ENCODE measurements at regions not wholly inside any gene's neighbourhood (a gene's known extent, or its start where the extent isn't known, plus 50 kb on each side); places are given as distances from the start of the nearest gene placed in this dataset.
"Not testable (repeated sequence)": the region's sequence is repeated elsewhere in the genome, so short reads cannot be mapped to it uniquely, and the experiment has no call there.

DNA sequence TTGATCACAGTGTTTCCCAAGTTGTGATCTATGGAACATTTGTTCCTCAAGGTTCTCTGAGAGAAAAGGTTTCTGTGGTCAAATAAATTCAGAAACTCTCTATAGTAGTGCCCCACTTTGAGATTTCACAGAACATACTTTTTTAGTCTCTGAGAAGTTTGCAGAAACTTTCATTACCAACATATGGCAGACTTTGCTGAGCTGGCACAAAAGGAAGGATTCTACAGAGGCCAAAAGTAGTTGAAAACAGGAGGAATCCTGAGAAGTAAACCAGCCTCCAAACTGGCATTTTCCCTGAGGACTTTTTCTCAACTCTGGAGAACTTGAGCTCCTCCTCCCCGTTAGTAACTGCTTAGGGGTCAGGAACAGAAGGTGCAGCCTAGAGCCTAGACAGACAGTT, 117.8 kb upstream of the ESX1 start:
- POLR2A ChIA-PET (ENCODE audit: low non-redundant PET), result no interaction called here
- CTCF ChIA-PET, result no interaction called here

GRCh38 chrX:104370089-104370488, 115.4 kb upstream of the ESX1 start:
- BruUV-seq (replicated peaks), result no TSS peak
- intact Hi-C loops (cut with micrococcal nuclease; ENCODE audit: unreplicated experiment), result no loop called here
- TF ChIP-seq CTCF (conservative IDR thresholded peaks at IDR 0.05; ENCODE audit: low read depth, low read length) (no peak), EZH2 (IDR thresholded peaks at IDR 0.05; ENCODE audit: borderline replicate concordance, low read depth, low read length, poor library complexity, severe bottlenecking) (no peak)
- no peak overlapping the region for H3K4me3 ChIP-seq (ENCODE audit: low read depth, low read length, poor library complexity, severe bottlenecking)
- no peaks in the 10 kb centered on the region for H3K36me3 ChIP-seq (ENCODE audit: insufficient read depth, low read length, poor library complexity, severe bottlenecking)
- no peaks in the 10 kb centered on the region for H3K9me3 ChIP-seq (ENCODE audit: low read depth, low read length, poor library complexity, severe bottlenecking)
- POLR2A ChIA-PET (ENCODE audit: low non-redundant PET), result no interaction called here
- CTCF ChIA-PET, result no interaction called here
- no peak overlapping the region for H3K27ac ChIP-seq (ENCODE audit: low read depth, low read length, poor library complexity, severe bottlenecking)
- DNase-seq (ENCODE audit: low spot score), result peak; percentile 2
- H3K27me3 ChIP-seq (replicated peaks; ENCODE audit: insufficient read depth, low read depth, low read length, poor library complexity), result peaks cover 8% of the 10 kb centered on the region
- no peaks in the 10 kb centered on the region for H3K4me1 ChIP-seq (ENCODE audit: insufficient read depth, low read length, poor library complexity, severe bottlenecking)

More for the DNA sequence above, 117.8 kb upstream of the ESX1 start:
- TF ChIP-seq CTCF (conservative IDR thresholded peaks at IDR 0.05; ENCODE audit: low read depth, low read length) (no peak), EZH2 (IDR thresholded peaks at IDR 0.05; ENCODE audit: borderline replicate concordance, low read depth, low read length, poor library complexity, severe bottlenecking) (no peak)
- H3K27ac ChIP-seq (ENCODE audit: low read depth, low read length, poor library complexity, severe bottlenecking), result no peak overlapping the region
- no peak for DNase-seq (ENCODE audit: low spot score)
- H3K36me3 ChIP-seq (ENCODE audit: insufficient read depth, low read length, poor library complexity, severe bottlenecking), result no peaks in the 10 kb centered on the region
- no TSS peak for BruUV-seq (replicated peaks)
- H3K27me3 ChIP-seq (replicated peaks; ENCODE audit: insufficient read depth, low read depth, low read length, poor library complexity), result peaks cover 11% of the 10 kb centered on the region
- no peaks in the 10 kb centered on the region for H3K9me3 ChIP-seq (ENCODE audit: low read depth, low read length, poor library complexity, severe bottlenecking)
- no peak overlapping the region for H3K4me3 ChIP-seq (ENCODE audit: low read depth, low read length, poor library complexity, severe bottlenecking)
- intact Hi-C loops (cut with micrococcal nuclease; ENCODE audit: unreplicated experiment), result no loop called here
- no peaks in the 10 kb centered on the region for H3K4me1 ChIP-seq (ENCODE audit: insufficient read depth, low read length, poor library complexity, severe bottlenecking)

- DNase-seq (ENCODE audit: low spot score); H3K27me3 ChIP-seq (replicated peaks; ENCODE audit: insufficient read depth, low read depth, low read length, poor library complexity); H3K36me3 ChIP-seq (ENCODE audit: insufficient read depth, low read length, poor library complexity, severe bottlenecking); H3K4me1 ChIP-seq (ENCODE audit: insufficient read depth, low read length, poor library complexity, severe bottlenecking); intact Hi-C loops (cut with micrococcal nuclease; ENCODE audit: unreplicated experiment); H3K9me3 ChIP-seq (ENCODE audit: low read depth, low read length, poor library complexity, severe bottlenecking); H3K27ac ChIP-seq (ENCODE audit: low read depth, low read length, poor library complexity, severe bottlenecking); POLR2A ChIA-PET (ENCODE audit: low non-redundant PET); BruUV-seq (replicated peaks); H3K4me3 ChIP-seq (ENCODE audit: low read depth, low read length, poor library complexity, severe bottlenecking); CTCF ChIA-PET: not testable (repeated sequence)
Observed at GRCh38 chrX:104360774-104361173, 106.0 kb upstream of the ESX1 start.

DNA sequence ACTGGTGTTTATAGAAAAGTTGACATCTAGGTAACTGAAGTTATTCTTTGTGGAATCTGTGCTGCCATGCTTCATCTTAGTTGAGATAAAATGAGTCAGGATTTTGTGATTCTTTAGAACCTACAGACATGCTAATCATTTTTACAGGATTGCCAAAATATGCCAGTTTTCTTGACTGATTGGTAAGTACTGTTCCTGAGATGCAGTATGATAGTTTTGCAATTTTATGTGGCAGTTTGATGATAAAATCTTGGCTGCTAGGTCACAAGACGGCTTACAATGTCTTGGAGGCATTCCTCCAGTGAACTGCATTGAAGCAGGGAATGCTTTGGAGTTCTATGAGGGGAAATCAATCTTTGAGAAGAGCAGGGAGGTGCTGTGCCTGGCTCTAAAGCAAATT, 104.4 kb upstream of the ESX1 start:
- intact Hi-C loops (cut with micrococcal nuclease; ENCODE audit: unreplicated experiment), result no loop called here
- no TSS peak for BruUV-seq (replicated peaks)
- POLR2A ChIA-PET (ENCODE audit: low non-redundant PET), result no interaction called here

More for the DNA sequence above, 104.4 kb upstream of the ESX1 start:
- Histone ChIP-seq H3K27me3 (replicated peaks; ENCODE audit: insufficient read depth, low read depth, low read length, poor library complexity) (no peaks in the 10 kb centered on the region), H3K36me3 (ENCODE audit: insufficient read depth, low read length, poor library complexity, severe bottlenecking) (no peaks in the 10 kb centered on the region), H3K4me3 (ENCODE audit: low read depth, low read length, poor library complexity, severe bottlenecking) (no peak overlapping the region), H3K27ac (ENCODE audit: low read depth, low read length, poor library complexity, severe bottlenecking) (no peak overlapping the region), H3K4me1 (ENCODE audit: insufficient read depth, low read length, poor library complexity, severe bottlenecking) (no peaks in the 10 kb centered on the region), H3K9me3 (ENCODE audit: low read depth, low read length, poor library complexity, severe bottlenecking) (no peaks in the 10 kb centered on the region)
- TF ChIP-seq EZH2 (IDR thresholded peaks at IDR 0.05; ENCODE audit: borderline replicate concordance, low read depth, low read length, poor library complexity, severe bottlenecking), result no peak
- TF ChIP-seq CTCF (conservative IDR thresholded peaks at IDR 0.05; ENCODE audit: low read depth, low read length), result no peak
- CTCF ChIA-PET, result no interaction called here
- DNase-seq (ENCODE audit: low spot score), result no peak
